OCI-LY1 (cell line): ENCODE measurements at regions not wholly inside any gene's neighbourhood (a gene's known extent, or its start where the extent isn't known, plus 50 kb on each side); places are given as distances from the start of the nearest gene placed in this dataset.

Experiments
- H2AFZ ChIP-seq: fragments of 200-600 bp; sonication (generic), shearing (Covaris generic); 2 replicates; pipeline ENCODE4 v1.6.0; 2014; ENCODE audit warnings: antibody characterized with exemption, mild to moderate bottlenecking, low read length
- H3F3A ChIP-seq: fragments of 200-600 bp; sonication (generic), shearing (Covaris generic); 2 replicates; pipeline ENCODE4 v1.6.0; 2014; ENCODE audit warnings: mild to moderate bottlenecking, antibody characterized with exemption, low read length, moderate library complexity; ENCODE audit not compliant: insufficient read depth
- H3K27ac ChIP-seq: fragments of 200-600 bp; sonication (generic); 2 replicates; pipeline ENCODE4 v1.5.1; 2014; ENCODE audit warnings: low read length, mixed run types, mild to moderate bottlenecking, low read depth; ENCODE audit not compliant: poor library complexity, severe bottlenecking
- H3K27me3 ChIP-seq: fragments of 200-600 bp; sonication (generic); 2 replicates; pipeline ENCODE4 v1.6.0; 2014; ENCODE audit warnings: antibody characterized with exemption, mild to moderate bottlenecking, low read length, moderate library complexity; ENCODE audit not compliant: insufficient read depth
- H3K36me3 ChIP-seq: fragments of 200-600 bp; sonication (generic); 2 replicates; pipeline ENCODE4 v1.6.1; 2014; ENCODE audit warnings: mild to moderate bottlenecking, antibody characterized with exemption, low read length, moderate library complexity, mixed read lengths; ENCODE audit not compliant: insufficient read depth
- H3K4me1 ChIP-seq: fragments of 200-600 bp; sonication (generic); 2 replicates; pipeline ENCODE4 v1.5.1; 2014; ENCODE audit warnings: mild to moderate bottlenecking, low read length, moderate library complexity; ENCODE audit not compliant: insufficient read depth, severe bottlenecking
- H3K4me2 ChIP-seq: fragments of 200-600 bp; sonication (generic), shearing (Covaris generic); 2 replicates; pipeline ENCODE4 v1.6.1; 2014; ENCODE audit warnings: low read length
- H3K4me3 ChIP-seq: fragments of 200-600 bp; sonication (generic); 2 replicates; pipeline ENCODE4 v1.5.1; 2014; ENCODE audit warnings: low read length, low read depth, mild to moderate bottlenecking, mixed read lengths; ENCODE audit not compliant: poor library complexity, severe bottlenecking
- H3K79me2 ChIP-seq: fragments of 200-600 bp; shearing (Covaris generic); 2 replicates; pipeline ENCODE4 v1.6.1; 2016; ENCODE audit warnings: mixed run types, low read length, mixed read lengths; ENCODE audit not compliant: insufficient read depth
- H3K9ac ChIP-seq: fragments of 200-600 bp; sonication (generic), shearing (Covaris generic); 2 replicates; pipeline ENCODE4 v1.6.1; 2014; ENCODE audit warnings: mild to moderate bottlenecking, low read length, mixed read lengths
- H3K9me2 ChIP-seq: fragments of 200-600 bp; sonication (generic), shearing (Covaris generic); 2 replicates; pipeline ENCODE4 v1.6.1; 2014; ENCODE audit warnings: low read depth, mild to moderate bottlenecking, low read length, mixed read lengths
- H3K9me3 ChIP-seq: fragments of 200-600 bp; shearing (Covaris generic); 2 replicates; pipeline ENCODE4 v1.6.1; 2014; ENCODE audit warnings: low read length, mixed read lengths
- H4K20me1 ChIP-seq: fragments of 200-600 bp; sonication (generic), shearing (Covaris generic); 2 replicates; pipeline ENCODE4 v1.6.0; 2016; ENCODE audit warnings: mild to moderate bottlenecking, low read length; ENCODE audit not compliant: insufficient read depth
- EZH2 ChIP-seq: fragments of 200-600 bp; sonication (generic), shearing (Covaris generic); IDR thresholded peaks from 2 replicates; pipeline ENCODE4 v1.8.0; 2017; ENCODE audit warnings: borderline replicate concordance, mixed run types, mild to moderate bottlenecking, antibody characterized with exemption, low read length, moderate library complexity, mixed read lengths
- TF ChIP-seq, protein P1 (sequence below): fragments of 200-600 bp; sonication (generic), shearing (Covaris generic); IDR thresholded peaks from 2 replicates; pipeline ENCODE4 v1.5.1; 2017; ENCODE audit warnings: mild to moderate bottlenecking, antibody characterized with exemption, low read length, moderate library complexity, mixed read lengths

DNA sequence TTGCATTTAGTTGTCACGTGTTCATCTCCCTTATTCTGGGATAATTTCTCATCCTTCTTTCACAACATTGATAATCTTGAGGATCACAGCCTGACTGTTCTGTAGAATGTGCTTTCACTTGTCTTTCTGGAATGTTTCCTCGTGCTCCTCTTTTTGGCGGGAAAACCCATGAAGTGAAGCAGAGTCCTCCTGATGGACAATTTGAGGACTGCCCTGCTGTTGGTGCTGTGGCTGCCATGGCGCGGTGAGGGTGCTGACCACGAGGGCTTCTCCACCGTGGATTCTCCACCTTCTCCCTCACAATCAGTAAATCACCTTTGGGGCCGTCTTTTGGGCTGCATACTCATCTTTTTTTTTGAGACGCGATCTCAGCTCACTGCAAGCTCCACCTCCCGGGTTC, 946.9 kb downstream of the BRD1 start:
- Histone ChIP-seq H3K4me2 (no peak overlapping the region), H3K79me2 (no peaks in the 10 kb centered on the region), H3K9ac (no peak overlapping the region), H3F3A (no peaks in the 10 kb centered on the region), H3K27me3 (no peaks in the 10 kb centered on the region; the same call in 1 of the 2 replicates), H3K4me1 (no peaks in the 10 kb centered on the region), H3K4me3 (no peak overlapping the region), H2AFZ (no peak overlapping the region), H4K20me1 (no peaks in the 10 kb centered on the region), H3K36me3 (no peaks in the 10 kb centered on the region), H3K9me2 (no peaks in the 10 kb centered on the region), H3K9me3 (no peaks in the 10 kb centered on the region), H3K27ac (no peak overlapping the region)
- TF ChIP-seq, protein P1, sequence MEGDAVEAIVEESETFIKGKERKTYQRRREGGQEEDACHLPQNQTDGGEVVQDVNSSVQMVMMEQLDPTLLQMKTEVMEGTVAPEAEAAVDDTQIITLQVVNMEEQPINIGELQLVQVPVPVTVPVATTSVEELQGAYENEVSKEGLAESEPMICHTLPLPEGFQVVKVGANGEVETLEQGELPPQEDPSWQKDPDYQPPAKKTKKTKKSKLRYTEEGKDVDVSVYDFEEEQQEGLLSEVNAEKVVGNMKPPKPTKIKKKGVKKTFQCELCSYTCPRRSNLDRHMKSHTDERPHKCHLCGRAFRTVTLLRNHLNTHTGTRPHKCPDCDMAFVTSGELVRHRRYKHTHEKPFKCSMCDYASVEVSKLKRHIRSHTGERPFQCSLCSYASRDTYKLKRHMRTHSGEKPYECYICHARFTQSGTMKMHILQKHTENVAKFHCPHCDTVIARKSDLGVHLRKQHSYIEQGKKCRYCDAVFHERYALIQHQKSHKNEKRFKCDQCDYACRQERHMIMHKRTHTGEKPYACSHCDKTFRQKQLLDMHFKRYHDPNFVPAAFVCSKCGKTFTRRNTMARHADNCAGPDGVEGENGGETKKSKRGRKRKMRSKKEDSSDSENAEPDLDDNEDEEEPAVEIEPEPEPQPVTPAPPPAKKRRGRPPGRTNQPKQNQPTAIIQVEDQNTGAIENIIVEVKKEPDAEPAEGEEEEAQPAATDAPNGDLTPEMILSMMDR, result no peak
- TF ChIP-seq EZH2, result no peak

DNA sequence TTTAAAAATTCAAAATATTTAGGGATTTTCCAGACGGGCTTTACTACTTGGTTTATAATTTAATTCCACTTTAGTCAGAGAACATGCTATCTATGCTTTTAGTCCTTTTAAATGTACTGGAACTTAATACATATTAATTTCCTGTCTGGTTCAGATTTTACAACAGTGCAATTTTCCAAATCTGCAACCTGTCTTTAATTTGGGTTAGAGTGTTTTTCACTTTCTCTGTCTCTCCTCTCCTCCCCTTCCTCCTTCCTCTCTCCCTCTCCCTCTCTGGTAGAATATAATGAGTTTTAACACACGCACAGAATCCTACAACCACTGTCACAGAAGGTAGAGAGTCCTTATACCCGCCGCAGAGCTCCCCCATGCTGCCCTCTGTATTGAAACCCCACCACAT, 950.7 kb downstream of the BRD1 start:
- H3K27ac ChIP-seq, result no peak overlapping the region
- H3K4me3 ChIP-seq, result no peak overlapping the region
- H3K4me2 ChIP-seq, result no peak overlapping the region
- no peaks in the 10 kb centered on the region for H3K9me3 ChIP-seq
- H3K9ac ChIP-seq, result no peak overlapping the region
- no peaks in the 10 kb centered on the region for H3K9me2 ChIP-seq
- H2AFZ ChIP-seq, result no peak overlapping the region
- no peaks in the 10 kb centered on the region for H4K20me1 ChIP-seq
- no peaks in the 10 kb centered on the region for H3F3A ChIP-seq
- TF ChIP-seq, protein P1, result no peak
- no peak for TF ChIP-seq EZH2
- H3K36me3 ChIP-seq, result no peaks in the 10 kb centered on the region
- H3K27me3 ChIP-seq, result no peaks in the 10 kb centered on the region
- no peaks in the 10 kb centered on the region for H3K79me2 ChIP-seq
- H3K4me1 ChIP-seq, result no peaks in the 10 kb centered on the region

DNA sequence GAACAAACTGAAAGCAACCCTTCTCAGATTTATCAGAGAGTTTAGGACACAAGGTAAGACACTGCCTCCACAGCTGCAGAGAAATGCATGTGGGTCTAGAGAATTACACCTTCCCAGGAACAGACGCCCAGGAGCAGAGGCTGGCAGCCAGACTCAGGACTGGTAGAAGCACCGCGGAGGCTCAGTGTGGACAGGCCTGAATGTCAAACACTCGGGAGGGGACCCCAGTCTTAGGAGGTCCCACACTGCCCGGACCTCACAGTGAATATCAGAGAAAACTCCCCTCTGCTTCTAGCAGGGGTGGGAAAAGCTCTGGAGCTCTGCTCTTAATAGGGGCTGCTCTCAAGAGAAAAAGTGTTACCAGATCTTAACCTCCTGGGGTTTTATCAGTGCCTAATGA, 952.7 kb downstream of the BRD1 start:
- Histone ChIP-seq H3K9me3 (no peaks in the 10 kb centered on the region), H3K27ac (no peak overlapping the region), H3K4me2 (no peak overlapping the region), H3K9ac (no peak overlapping the region), H3F3A (no peaks in the 10 kb centered on the region), H3K9me2 (no peaks in the 10 kb centered on the region), H2AFZ (no peak overlapping the region), H3K27me3 (no peaks in the 10 kb centered on the region), H3K79me2 (no peaks in the 10 kb centered on the region), H4K20me1 (no peaks in the 10 kb centered on the region), H3K4me1 (no peaks in the 10 kb centered on the region), H3K4me3 (no peak overlapping the region), H3K36me3 (no peaks in the 10 kb centered on the region)
- TF ChIP-seq EZH2, result no peak
- TF ChIP-seq, protein P1, result no peak
